ENCODE measurements at regions not wholly inside any gene's neighbourhood (a gene's known extent, or its start where the extent isn't known, plus 50 kb on each side); places are given as distances from the start of the nearest gene placed in this dataset.
A peak's percentile ranks its signal among the peaks of the same experiment; 100 is the strongest.

- no peak for DNase-seq
Measured at GRCh38 chr16:49075709-49076108, 205.9 kb downstream of the CBLN1 start.

GRCh38 chr16:49068224-49068623, 213.4 kb downstream of the CBLN1 start:
- no peak for DNase-seq

- no peak for DNase-seq
Measured at GRCh38 chr16:49067776-49068175, 213.9 kb downstream of the CBLN1 start.

DNA sequence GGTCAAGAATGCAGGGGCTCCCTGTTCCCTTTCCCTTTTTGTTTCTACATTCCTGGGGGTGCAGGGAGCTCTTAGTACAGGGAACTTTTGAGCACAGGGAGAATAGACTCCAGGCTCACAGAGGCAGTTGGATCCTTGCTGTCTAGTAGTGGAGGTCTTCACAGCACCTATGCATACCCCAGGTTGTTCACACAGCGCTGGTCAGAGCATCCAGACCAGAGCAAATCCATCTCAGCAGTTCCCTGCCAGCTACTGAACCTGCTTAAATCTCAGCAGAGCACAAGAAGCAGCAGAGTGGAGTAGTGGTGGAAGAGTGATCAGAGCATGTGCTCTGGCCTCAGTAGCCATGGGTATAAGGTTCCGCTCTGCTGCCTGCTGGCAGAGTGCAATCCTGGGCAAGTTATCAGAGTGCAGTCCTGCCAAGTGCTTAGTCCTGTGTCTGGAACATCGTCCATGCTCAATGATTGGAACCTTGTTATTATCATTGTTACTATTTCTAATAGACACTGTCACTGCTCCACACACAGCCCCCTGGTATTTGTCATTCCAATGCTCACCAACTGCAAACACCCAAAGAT, 220.4 kb downstream of the CBLN1 start:
- no peak for DNase-seq

DNA sequence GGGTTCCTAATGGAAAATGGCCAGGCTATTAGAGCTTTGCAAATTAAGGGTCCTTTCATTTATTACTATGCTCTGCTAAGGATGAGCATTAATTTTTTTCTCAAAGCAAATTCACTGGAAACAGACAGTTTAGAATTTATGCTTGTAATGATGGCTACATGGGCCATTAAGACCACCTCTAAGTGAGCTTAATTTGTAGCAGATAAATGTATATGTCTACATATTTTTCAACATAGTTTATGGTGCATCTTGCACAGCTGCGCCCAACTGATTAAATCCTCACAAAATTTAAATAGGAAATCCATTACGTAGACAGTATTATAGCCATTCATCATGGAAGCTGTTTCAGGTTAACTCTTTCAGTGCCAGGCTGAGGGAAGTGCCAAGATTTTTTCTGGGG, 220.9 kb downstream of the CBLN1 start:
- no peak for DNase-seq

- DNase-seq: no peak
Measured at GRCh38 chr16:49058382-49058781, 223.3 kb downstream of the CBLN1 start.

DNA sequence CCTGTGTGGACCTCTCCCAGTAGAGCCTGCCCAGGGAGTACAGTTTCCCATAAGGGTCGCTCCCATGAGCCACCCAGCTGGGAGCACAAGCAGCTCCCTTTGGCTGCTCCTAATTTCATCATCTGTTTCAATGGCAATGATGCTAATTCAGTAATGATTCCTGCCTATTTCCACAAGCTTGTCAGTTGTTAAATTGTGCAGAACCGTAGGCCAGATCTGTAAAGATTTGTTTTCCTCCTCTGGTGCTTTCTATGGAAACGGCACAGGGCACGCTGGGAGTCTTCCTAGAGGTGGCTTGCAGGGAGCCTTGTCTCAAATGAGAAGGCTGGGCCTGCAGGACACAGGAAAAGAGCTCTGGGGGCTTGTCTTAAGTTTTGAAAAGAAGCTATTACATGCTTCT, 223.7 kb downstream of the CBLN1 start:
- no peak for DNase-seq

GRCh38 chr16:49057391-49057790, 224.2 kb downstream of the CBLN1 start:
- no peak for DNase-seq

- no peak for DNase-seq
Measured at GRCh38 chr16:49056546-49056945, 225.1 kb downstream of the CBLN1 start.

- DNase-seq: no peak
Measured at GRCh38 chr16:49055824-49056545, 225.7 kb downstream of the CBLN1 start.

GRCh38 chr16:49055291-49055690, 226.3 kb downstream of the CBLN1 start:
- no peak for DNase-seq

GRCh38 chr16:49054606-49055005, 227.0 kb downstream of the CBLN1 start:
- DNase-seq: no peak

DNA sequence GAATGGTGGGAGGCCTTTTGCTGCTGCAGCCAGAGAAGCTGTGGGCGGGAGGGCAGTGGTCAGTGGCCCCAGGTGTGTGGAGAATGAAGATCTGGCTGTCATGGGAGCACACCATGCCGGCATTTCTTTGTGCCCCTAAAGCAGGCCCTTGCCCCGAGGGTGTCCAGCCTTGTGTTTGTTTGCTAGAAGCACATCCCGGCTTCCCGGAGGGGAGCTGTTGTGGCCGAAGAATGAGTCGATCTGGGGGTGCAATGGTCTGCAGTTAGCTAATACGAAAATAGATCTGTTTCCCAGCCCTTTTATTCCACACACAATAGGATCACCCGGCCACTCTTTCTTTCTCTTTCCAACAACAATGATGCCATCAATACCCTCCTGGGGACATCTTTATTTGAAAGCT, 228.8 kb downstream of the CBLN1 start:
- no peak for DNase-seq

- no peak for DNase-seq
Measured at GRCh38 chr16:49051576-49051975, 230.1 kb downstream of the CBLN1 start.

- DNase-seq: no peak
Measured at GRCh38 chr16:49050607-49051006, 231.0 kb downstream of the CBLN1 start.

DNA sequence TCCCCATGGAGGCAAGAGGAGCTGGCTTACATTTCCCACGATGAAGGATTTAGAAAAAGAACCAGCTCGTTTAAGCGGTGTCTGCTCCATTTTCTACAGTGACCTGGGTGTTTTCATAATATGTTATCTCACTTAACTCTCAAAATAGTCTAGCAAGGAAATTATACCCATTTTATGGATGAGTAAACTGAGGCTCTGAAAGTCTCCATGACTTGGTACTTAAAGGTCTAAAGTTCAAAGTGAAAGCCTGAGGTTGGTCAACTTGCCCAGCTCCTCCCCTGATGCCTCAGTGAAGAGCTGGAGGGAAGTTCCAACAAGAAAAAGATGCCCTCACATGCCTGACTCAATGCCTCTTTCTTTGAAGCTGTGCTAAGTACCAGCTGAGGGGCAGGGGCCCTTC, 232.0 kb downstream of the CBLN1 start:
- no peak for DNase-seq

GRCh38 chr16:49049191-49049590, 232.4 kb downstream of the CBLN1 start:
- no peak for DNase-seq

GRCh38 chr16:49048557-49048956, 233.1 kb downstream of the CBLN1 start:
- no peak for DNase-seq

DNA sequence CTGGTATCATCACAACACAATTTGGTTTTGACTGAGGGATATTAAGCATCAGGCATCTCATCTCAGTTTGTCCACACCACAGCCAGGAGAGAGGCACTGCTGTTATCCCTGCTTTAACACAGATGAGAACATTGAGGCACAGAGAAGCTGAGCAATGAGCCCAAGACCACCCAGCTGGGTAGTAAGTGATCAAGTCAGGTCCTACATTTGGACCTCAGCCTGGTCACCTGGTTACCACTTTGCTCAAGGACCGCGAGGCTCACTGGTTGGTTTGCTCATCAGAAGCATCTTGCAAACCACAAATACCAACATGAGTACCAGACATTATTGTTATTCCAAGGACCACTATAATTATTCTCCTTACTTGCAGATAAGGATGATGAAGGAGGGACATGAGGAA, 245.5 kb downstream of the CBLN1 start:
- DNase-seq: no peak

GRCh38 chr16:49027420-49027819, 254.2 kb downstream of the CBLN1 start:
- DNase-seq: no peak

DNA sequence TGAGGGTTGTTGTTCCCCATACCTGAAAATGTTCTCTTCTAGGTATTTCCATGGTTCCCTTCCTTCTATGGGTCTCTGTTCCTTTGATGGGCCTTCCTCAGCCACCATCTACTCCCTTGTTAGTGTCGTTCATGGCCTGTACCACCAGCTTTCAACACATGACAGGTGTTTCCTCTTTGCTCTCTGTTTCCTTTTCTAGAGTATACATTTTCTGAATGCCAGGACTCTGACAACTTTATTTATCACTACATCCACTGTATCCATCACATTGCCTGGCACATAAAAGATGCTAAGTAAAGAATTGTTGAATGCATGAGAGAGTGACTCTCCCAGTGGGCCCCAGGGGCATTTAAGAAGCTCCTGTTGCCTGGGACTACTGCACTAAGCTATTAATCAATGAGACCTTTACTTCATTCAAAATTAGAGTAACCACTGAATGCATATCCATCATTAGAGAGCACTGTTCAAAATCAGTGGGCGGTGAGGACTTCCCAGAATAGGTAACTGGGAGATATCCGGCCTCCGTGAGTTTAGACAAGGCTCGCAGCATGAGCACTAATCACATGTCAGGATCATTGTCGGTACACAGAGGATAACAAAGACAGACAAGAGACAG, 255.0 kb downstream of the CBLN1 start:
- DNase-seq: peak; percentile 70

- no peak for DNase-seq
Measured at GRCh38 chr16:49024896-49025295, 256.7 kb downstream of the CBLN1 start.

- DNase-seq: no peak
Measured at GRCh38 chr16:49024016-49024415, 257.6 kb downstream of the CBLN1 start.

DNA sequence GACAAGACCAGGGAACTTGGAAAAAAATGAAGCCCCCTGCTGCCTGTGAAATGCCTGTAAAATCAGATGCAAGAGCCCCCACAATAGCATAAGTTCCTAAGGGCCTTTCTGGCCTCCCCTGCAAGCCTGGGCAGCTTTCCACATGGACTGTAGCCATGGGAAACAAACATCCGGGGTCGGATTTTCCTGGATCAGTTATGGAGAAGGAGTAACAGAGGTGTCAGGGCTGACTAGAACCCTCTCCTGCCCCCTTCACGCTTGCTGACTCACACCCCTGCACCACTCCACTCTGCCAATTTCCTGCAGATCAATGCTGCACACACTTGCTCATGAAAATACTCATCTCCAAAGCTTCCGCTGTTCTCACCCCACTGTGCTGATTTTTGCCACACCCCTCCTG, 258.6 kb downstream of the CBLN1 start:
- DNase-seq: no peak

Data from NCI-H2227 treated with DMSO at 0.1 percent for 48 hours (cell line).